ENCODE measurements at regions not wholly inside any gene's neighbourhood (a gene's known extent, or its start where the extent isn't known, plus 50 kb on each side); places are given as distances from the start of the nearest gene placed in this dataset.

DNA sequence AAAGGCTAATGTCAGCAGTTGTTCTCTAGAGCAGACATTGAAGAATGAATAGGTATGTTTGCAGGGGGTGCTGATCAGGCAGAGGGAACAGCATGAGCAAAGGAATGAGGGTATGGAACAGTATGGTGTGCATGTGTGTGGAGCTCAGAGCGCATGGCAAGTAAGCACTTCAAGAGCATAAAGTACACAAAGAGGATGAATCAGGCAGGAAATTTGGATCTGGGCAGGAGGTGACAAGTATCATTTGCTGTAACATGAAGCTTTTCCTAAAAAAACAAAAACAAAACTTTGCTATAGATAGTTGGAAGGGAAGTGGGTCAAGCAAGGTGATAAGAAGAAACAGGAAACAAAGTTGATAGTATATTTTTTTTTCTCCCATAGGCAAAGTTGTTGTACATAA, 746.8 kb downstream of the HDGFL1 start:
- TF ChIP-seq TEAD4 (CRISPR knock-in tag; IDR thresholded peaks at IDR 0.05), result no peak
- no peak for TF ChIP-seq JUN (CRISPR knock-in tag; IDR thresholded peaks at IDR 0.05)
- TF ChIP-seq CTCF (IDR thresholded peaks at IDR 0.05), result no peak
- TF ChIP-seq GABPB1 (CRISPR knock-in tag; IDR thresholded peaks at IDR 0.05), result no peak
- no peak for TF ChIP-seq FOXJ3 (CRISPR knock-in tag; IDR thresholded peaks at IDR 0.05; ENCODE audit: borderline replicate concordance)
- TF ChIP-seq USF1 (CRISPR knock-in tag; IDR thresholded peaks at IDR 0.05), result no peak
- TF ChIP-seq PRRX2 (CRISPR knock-in tag; IDR thresholded peaks at IDR 0.05), result no peak
- TF ChIP-seq ZNF138 (CRISPR knock-in tag; conservative IDR thresholded peaks at IDR 0.05), result no peak
- no peak for TF ChIP-seq NFYB (CRISPR knock-in tag; conservative IDR thresholded peaks at IDR 0.05; ENCODE audit: low read depth)
- no peak for TF ChIP-seq ZBTB21 (CRISPR knock-in tag; IDR thresholded peaks at IDR 0.05; ENCODE audit: borderline replicate concordance)
- TF ChIP-seq, protein P1, sequence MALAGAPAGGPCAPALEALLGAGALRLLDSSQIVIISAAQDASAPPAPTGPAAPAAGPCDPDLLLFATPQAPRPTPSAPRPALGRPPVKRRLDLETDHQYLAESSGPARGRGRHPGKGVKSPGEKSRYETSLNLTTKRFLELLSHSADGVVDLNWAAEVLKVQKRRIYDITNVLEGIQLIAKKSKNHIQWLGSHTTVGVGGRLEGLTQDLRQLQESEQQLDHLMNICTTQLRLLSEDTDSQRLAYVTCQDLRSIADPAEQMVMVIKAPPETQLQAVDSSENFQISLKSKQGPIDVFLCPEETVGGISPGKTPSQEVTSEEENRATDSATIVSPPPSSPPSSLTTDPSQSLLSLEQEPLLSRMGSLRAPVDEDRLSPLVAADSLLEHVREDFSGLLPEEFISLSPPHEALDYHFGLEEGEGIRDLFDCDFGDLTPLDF (CRISPR knock-in tag; IDR thresholded peaks at IDR 0.05), result no peak
- TF ChIP-seq ETV6 (CRISPR knock-in tag; IDR thresholded peaks at IDR 0.05), result no peak
- TF ChIP-seq TCF7 (CRISPR knock-in tag; IDR thresholded peaks at IDR 0.05; ENCODE audit: low read depth), result no peak
